GM23338 (cell line): ENCODE measurements at regions not wholly inside any gene's neighbourhood (a gene's known extent, or its start where the extent isn't known, plus 50 kb on each side); places are given as distances from the start of the nearest gene placed in this dataset.
A peak's percentile ranks its signal among the peaks of the same experiment; 100 is the strongest.

ENCODE experiments used
- ATAC-seq: fragments of 200-7000 bp; cut with Tn5 transposase; 3 replicates; pipeline ENCODE4 v1.9.1; 2020
- DNase-seq: peaks from one replicate; pipeline ENCODE4 v3.0.0-alpha.2; 2015; ENCODE audit warnings: low spot score
- H2AFZ ChIP-seq: fragments of 200-600 bp; sonication (generic); 2 replicates; pipeline ENCODE4 v1.8.0; 2016; ENCODE audit warnings: antibody characterized with exemption, mild to moderate bottlenecking, moderate library complexity
- H3F3A ChIP-seq: fragments of 200-600 bp; sonication (generic); replicated peaks from 2 replicates; pipeline ENCODE4 v1.8.0; 2017; ENCODE audit warnings: antibody characterized with exemption, mixed run types, low read depth
- H3K27ac ChIP-seq: fragments of 200-600 bp; sonication (generic); 2 replicates; pipeline ENCODE4 v1.6.1; 2016; ENCODE audit warnings: low read depth
- H3K27me3 ChIP-seq: fragments of 200-600 bp; sonication (generic); 2 replicates; pipeline ENCODE4 v1.8.0; 2016; ENCODE audit warnings: mild to moderate bottlenecking, mixed run types, moderate library complexity; ENCODE audit not compliant: insufficient read depth
- H3K36me3 ChIP-seq: fragments of 200-600 bp; sonication (generic); 2 replicates; pipeline ENCODE4 v1.8.0; 2016; ENCODE audit warnings: mild to moderate bottlenecking; ENCODE audit not compliant: insufficient read depth
- H3K4me1 ChIP-seq: fragments of 200-600 bp; sonication (generic); 2 replicates; pipeline ENCODE4 v1.8.0; 2016; ENCODE audit warnings: mild to moderate bottlenecking, moderate library complexity; ENCODE audit not compliant: insufficient read depth
- H3K4me2 ChIP-seq: fragments of 200-600 bp; sonication (generic); 2 replicates; pipeline ENCODE4 v1.7.1; 2017; ENCODE audit warnings: mixed run types
- H3K4me3 ChIP-seq: fragments of 200-600 bp; sonication (generic); 2 replicates; pipeline ENCODE4 v1.6.1; 2016; ENCODE audit warnings: mixed run types
- H3K79me2 ChIP-seq: fragments of 200-600 bp; sonication (generic); replicated peaks from 2 replicates; pipeline ENCODE4 v1.8.0; 2017; ENCODE audit warnings: mild to moderate bottlenecking; ENCODE audit not compliant: insufficient read depth
- H3K9me2 ChIP-seq: fragments of 200-600 bp; sonication (generic); 2 replicates; pipeline ENCODE4 v1.8.0; 2017; ENCODE audit not compliant: insufficient read depth
- H4K20me1 ChIP-seq: fragments of 200-600 bp; sonication (generic); replicated peaks from 2 replicates; pipeline ENCODE4 v1.8.0; 2017; ENCODE audit warnings: mild to moderate bottlenecking; ENCODE audit not compliant: insufficient read depth
- H3K27ac Mint-ChIP-seq: 2 replicates; pipeline ENCODE4 v1.8.0; 2020; ENCODE audit warnings: inconsistent platforms, mild to moderate bottlenecking, moderate library complexity, mixed read lengths
- H3K27me3 Mint-ChIP-seq: 3 replicates; pipeline ENCODE4 v1.8.0; 2022; ENCODE audit warnings: low read depth, mild to moderate bottlenecking, moderate library complexity, mixed read lengths, inconsistent platforms; ENCODE audit not compliant: insufficient read depth, poor library complexity
- H3K36me3 Mint-ChIP-seq: 3 replicates; pipeline ENCODE4 v1.8.0; 2021; ENCODE audit warnings: low read depth, mild to moderate bottlenecking, inconsistent platforms, moderate library complexity, mixed read lengths
- H3K4me1 Mint-ChIP-seq: 3 replicates; pipeline ENCODE4 v1.8.0; 2020; ENCODE audit warnings: mild to moderate bottlenecking, inconsistent platforms, mixed read lengths
- H3K4me3 Mint-ChIP-seq: 3 replicates; pipeline ENCODE4 v1.8.0; 2021; ENCODE audit warnings: moderate library complexity, mild to moderate bottlenecking, inconsistent platforms, mixed read lengths
- H3K9me3 Mint-ChIP-seq: 3 replicates; pipeline ENCODE4 v1.8.0; 2020; ENCODE audit warnings: moderate library complexity, mild to moderate bottlenecking, inconsistent platforms, mixed read lengths
- CREB1 ChIP-seq: fragments of 250-450 bp; sonication (Bioruptor Pico); IDR thresholded peaks from 2 replicates; pipeline ENCODE4 v1.5.0; 2020; ENCODE audit warnings: low read depth, mild to moderate bottlenecking, moderate library complexity
- JUNB ChIP-seq: IDR thresholded peaks from one replicate; pipeline ENCODE4 v1.6.1; 2016; ENCODE audit warnings: antibody characterized with exemption; ENCODE audit not compliant: unreplicated experiment
- TF ChIP-seq, protein P1 (sequence below): fragments of 250-450 bp; sonication (Bioruptor Pico); IDR thresholded peaks from 2 replicates; pipeline ENCODE4 v1.5.0; 2020; ENCODE audit warnings: mild to moderate bottlenecking, moderate library complexity
- TF ChIP-seq, protein P2 (sequence below): IDR thresholded peaks from 2 replicates; pipeline ENCODE4 v1.6.1; 2016; ENCODE audit warnings: antibody characterized with exemption

DNA sequence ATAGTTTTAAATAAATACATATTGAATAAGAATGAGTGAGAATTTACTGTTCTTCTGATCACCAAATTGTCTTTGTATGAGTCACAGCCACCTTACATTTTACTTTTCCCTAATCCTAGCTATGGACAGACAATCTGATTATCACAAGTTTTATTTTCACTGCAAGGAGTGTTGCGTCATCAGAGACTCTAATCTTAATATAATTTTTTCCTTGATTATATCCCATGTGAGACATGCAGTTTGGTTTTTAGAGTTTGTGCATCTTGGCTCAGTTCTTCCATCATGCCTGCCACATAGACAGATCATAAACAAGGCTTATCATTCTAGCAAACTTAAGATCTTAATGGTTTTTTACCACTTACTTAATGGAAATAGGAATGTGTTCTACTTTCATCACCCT is 478.5 kb upstream of the CDH18 start (continued):
- TF ChIP-seq, protein P1, sequence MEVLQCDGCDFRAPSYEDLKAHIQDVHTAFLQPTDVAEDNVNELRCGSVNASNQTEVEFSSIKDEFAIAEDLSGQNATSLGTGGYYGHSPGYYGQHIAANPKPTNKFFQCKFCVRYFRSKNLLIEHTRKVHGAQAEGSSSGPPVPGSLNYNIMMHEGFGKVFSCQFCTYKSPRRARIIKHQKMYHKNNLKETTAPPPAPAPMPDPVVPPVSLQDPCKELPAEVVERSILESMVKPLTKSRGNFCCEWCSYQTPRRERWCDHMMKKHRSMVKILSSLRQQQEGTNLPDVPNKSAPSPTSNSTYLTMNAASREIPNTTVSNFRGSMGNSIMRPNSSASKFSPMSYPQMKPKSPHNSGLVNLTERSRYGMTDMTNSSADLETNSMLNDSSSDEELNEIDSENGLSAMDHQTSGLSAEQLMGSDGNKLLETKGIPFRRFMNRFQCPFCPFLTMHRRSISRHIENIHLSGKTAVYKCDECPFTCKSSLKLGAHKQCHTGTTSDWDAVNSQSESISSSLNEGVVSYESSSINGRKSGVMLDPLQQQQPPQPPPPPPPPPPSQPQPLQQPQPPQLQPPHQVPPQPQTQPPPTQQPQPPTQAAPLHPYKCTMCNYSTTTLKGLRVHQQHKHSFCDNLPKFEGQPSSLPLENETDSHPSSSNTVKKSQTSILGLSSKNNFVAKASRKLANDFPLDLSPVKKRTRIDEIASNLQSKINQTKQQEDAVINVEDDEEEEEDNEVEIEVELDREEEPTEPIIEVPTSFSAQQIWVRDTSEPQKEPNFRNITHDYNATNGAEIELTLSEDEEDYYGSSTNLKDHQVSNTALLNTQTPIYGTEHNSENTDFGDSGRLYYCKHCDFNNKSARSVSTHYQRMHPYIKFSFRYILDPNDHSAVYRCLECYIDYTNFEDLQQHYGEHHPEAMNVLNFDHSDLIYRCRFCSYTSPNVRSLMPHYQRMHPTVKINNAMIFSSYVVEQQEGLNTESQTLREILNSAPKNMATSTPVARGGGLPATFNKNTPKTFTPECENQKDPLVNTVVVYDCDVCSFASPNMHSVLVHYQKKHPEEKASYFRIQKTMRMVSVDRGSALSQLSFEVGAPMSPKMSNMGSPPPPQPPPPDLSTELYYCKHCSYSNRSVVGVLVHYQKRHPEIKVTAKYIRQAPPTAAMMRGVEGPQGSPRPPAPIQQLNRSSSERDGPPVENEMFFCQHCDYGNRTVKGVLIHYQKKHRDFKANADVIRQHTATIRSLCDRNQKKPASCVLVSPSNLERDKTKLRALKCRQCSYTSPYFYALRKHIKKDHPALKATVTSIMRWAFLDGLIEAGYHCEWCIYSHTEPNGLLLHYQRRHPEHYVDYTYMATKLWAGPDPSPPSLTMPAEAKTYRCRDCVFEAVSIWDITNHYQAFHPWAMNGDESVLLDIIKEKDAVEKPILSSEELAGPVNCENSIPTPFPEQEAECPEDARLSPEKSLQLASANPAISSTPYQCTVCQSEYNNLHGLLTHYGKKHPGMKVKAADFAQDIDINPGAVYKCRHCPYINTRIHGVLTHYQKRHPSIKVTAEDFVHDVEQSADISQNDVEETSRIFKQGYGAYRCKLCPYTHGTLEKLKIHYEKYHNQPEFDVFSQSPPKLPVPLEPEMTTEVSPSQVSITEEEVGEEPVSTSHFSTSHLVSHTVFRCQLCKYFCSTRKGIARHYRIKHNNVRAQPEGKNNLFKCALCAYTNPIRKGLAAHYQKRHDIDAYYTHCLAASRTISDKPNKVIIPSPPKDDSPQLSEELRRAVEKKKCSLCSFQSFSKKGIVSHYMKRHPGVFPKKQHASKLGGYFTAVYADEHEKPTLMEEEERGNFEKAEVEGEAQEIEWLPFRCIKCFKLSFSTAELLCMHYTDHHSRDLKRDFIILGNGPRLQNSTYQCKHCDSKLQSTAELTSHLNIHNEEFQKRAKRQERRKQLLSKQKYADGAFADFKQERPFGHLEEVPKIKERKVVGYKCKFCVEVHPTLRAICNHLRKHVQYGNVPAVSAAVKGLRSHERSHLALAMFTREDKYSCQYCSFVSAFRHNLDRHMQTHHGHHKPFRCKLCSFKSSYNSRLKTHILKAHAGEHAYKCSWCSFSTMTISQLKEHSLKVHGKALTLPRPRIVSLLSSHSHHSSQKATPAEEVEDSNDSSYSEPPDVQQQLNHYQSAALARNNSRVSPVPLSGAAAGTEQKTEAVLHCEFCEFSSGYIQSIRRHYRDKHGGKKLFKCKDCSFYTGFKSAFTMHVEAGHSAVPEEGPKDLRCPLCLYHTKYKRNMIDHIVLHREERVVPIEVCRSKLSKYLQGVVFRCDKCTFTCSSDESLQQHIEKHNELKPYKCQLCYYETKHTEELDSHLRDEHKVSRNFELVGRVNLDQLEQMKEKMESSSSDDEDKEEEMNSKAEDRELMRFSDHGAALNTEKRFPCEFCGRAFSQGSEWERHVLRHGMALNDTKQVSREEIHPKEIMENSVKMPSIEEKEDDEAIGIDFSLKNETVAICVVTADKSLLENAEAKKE (CRISPR knock-in tag): no peak
- TF ChIP-seq, protein P2, sequence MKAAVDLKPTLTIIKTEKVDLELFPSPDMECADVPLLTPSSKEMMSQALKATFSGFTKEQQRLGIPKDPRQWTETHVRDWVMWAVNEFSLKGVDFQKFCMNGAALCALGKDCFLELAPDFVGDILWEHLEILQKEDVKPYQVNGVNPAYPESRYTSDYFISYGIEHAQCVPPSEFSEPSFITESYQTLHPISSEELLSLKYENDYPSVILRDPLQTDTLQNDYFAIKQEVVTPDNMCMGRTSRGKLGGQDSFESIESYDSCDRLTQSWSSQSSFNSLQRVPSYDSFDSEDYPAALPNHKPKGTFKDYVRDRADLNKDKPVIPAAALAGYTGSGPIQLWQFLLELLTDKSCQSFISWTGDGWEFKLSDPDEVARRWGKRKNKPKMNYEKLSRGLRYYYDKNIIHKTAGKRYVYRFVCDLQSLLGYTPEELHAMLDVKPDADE: no peak
- no peak for TF ChIP-seq JUNB

DNA sequence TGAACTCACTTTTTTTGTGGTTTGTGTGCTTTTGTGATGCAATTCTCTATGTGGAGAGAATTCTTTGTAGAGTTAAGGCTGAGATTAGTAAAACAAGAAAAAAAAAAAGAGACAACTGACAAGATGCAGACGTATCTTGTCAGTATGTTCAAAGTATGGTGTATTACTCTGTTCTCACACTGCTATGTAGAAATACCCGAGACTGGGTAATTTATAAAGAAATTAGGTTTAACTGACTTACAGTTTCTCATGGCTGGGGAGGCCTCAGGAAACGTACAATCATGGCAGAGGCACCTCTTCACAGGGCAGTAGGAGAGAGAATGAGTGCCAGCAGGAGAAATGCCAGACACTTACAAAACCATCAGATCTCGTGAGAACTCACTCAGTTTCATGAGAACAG is 475.2 kb upstream of the CDH18 start:
- H3K27me3 Mint-ChIP-seq: no peaks in the 10 kb centered on the region
- Histone ChIP-seq H4K20me1 (no peaks in the 10 kb centered on the region), H3K79me2 (no peaks in the 10 kb centered on the region), H3K4me1 (no peaks in the 10 kb centered on the region), H2AFZ (no peak overlapping the region), H3K27me3 (no peaks in the 10 kb centered on the region), H3K27ac (no peak overlapping the region), H3K36me3 (no peaks in the 10 kb centered on the region), H3K4me2 (no peak overlapping the region), H3K4me3 (no peak overlapping the region), H3F3A (no peaks in the 10 kb centered on the region), H3K9me2 (no peaks in the 10 kb centered on the region)
- H3K9me3 Mint-ChIP-seq: no peaks in the 10 kb centered on the region
- no peak overlapping the region for H3K4me3 Mint-ChIP-seq
- ATAC-seq (no peak), DNase-seq (no peak)
- H3K4me1 Mint-ChIP-seq: peaks cover 13% of the 10 kb centered on the region
- H3K27ac Mint-ChIP-seq: peak overlapping the region; percentile 16; the same call in 1 of the 2 replicates
- H3K36me3 Mint-ChIP-seq: no peaks in the 10 kb centered on the region
- no peak for TF ChIP-seq CREB1
- TF ChIP-seq JUNB: no peak
- TF ChIP-seq, protein P1 (CRISPR knock-in tag): no peak
- TF ChIP-seq, protein P2: no peak
